Activated naive CD4-positive, alpha-beta T cell treated with anti-CD3 and anti-CD28 coated beads, Interleukin-2, amount 50 U/mL, for 24 hours (primary cell): ENCODE measurements at regions not wholly inside any gene's neighbourhood (a gene's known extent, or its start where the extent isn't known, plus 50 kb on each side); places are given as distances from the start of the nearest gene placed in this dataset.
A peak's percentile ranks its signal among the peaks of the same experiment; 100 is the strongest.
"Not testable (repeated sequence)": the region's sequence is repeated elsewhere in the genome, so short reads cannot be mapped to it uniquely, and the experiment has no call there.

Experiments
- H3K27ac Mint-ChIP-seq: one replicate; pipeline ENCODE4 v1.8.0; 2021; ENCODE audit warnings: mild to moderate bottlenecking, mixed read lengths
- H3K27me3 Mint-ChIP-seq: one replicate; pipeline ENCODE4 v1.8.0; 2021; ENCODE audit warnings: mixed read lengths
- H3K36me3 Mint-ChIP-seq: one replicate; pipeline ENCODE4 v1.8.0; 2021; ENCODE audit warnings: mixed read lengths
- H3K4me1 Mint-ChIP-seq: one replicate; pipeline ENCODE4 v1.8.0; 2021; ENCODE audit warnings: mixed read lengths
- H3K4me3 Mint-ChIP-seq: one replicate; pipeline ENCODE4 v1.8.0; 2021; ENCODE audit warnings: mild to moderate bottlenecking, mixed read lengths
- H3K9me3 Mint-ChIP-seq: one replicate; pipeline ENCODE4 v1.8.0; 2021; ENCODE audit warnings: mixed read lengths

- Mint-ChIP-seq H3K36me3 (peaks cover 44% of the 10 kb centered on the region), H3K9me3 (no peaks in the 10 kb centered on the region), H3K27ac (peak overlapping the region; percentile 98), H3K27me3 (no peaks in the 10 kb centered on the region), H3K4me3 (peak overlapping the region; percentile 77), H3K4me1 (peaks cover 80% of the 10 kb centered on the region)
Measured at GRCh38 chrX:45807572-45808425, 607.1 kb upstream of the DIPK2B start.

GRCh38 chrX:45806410-45807121 is 605.9 kb upstream of the DIPK2B start:
- Mint-ChIP-seq H3K36me3 (peaks cover 37% of the 10 kb centered on the region), H3K9me3 (no peaks in the 10 kb centered on the region), H3K27ac (peak overlapping the region; percentile 98), H3K4me1 (peaks cover 85% of the 10 kb centered on the region), H3K27me3 (no peaks in the 10 kb centered on the region), H3K4me3 (peak overlapping the region; percentile 77)

GRCh38 chrX:45804276-45804675 is 603.6 kb upstream of the DIPK2B start:
- no peaks in the 10 kb centered on the region for H3K9me3 Mint-ChIP-seq
- H3K36me3 Mint-ChIP-seq: peaks cover 22% of the 10 kb centered on the region
- H3K4me1 Mint-ChIP-seq: peaks cover 65% of the 10 kb centered on the region
- peak overlapping the region; percentile 87 for H3K4me3 Mint-ChIP-seq
- no peaks in the 10 kb centered on the region for H3K27me3 Mint-ChIP-seq
- peak overlapping the region; percentile 90 for H3K27ac Mint-ChIP-seq

- peaks cover 65% of the 10 kb centered on the region for H3K4me1 Mint-ChIP-seq
- peak overlapping the region; percentile 87 for H3K4me3 Mint-ChIP-seq
- H3K27ac Mint-ChIP-seq: peak overlapping the region; percentile 90
- H3K27me3 Mint-ChIP-seq: no peaks in the 10 kb centered on the region
- no peaks in the 10 kb centered on the region for H3K9me3 Mint-ChIP-seq
- peaks cover 17% of the 10 kb centered on the region for H3K36me3 Mint-ChIP-seq
Measured at GRCh38 chrX:45803383-45803921, 602.8 kb upstream of the DIPK2B start.

- H3K27me3 Mint-ChIP-seq: no peaks in the 10 kb centered on the region
- no peaks in the 10 kb centered on the region for H3K9me3 Mint-ChIP-seq
- peaks cover 64% of the 10 kb centered on the region for H3K4me1 Mint-ChIP-seq
- peak overlapping the region; percentile 59 for H3K27ac Mint-ChIP-seq
- peaks cover 19% of the 10 kb centered on the region for H3K36me3 Mint-ChIP-seq
- peak overlapping the region; percentile 87 for H3K4me3 Mint-ChIP-seq
Measured at GRCh38 chrX:45801554-45801953, 600.9 kb upstream of the DIPK2B start.

- H3K36me3 Mint-ChIP-seq: peaks cover 20% of the 10 kb centered on the region
- H3K4me1 Mint-ChIP-seq: peaks cover 64% of the 10 kb centered on the region
- peak overlapping the region; percentile 87 for H3K4me3 Mint-ChIP-seq
- not testable (repeated sequence) for H3K27ac Mint-ChIP-seq, H3K27me3 Mint-ChIP-seq, H3K9me3 Mint-ChIP-seq
Measured at GRCh38 chrX:45800746-45801453, 600.2 kb upstream of the DIPK2B start.

GRCh38 chrX:45799576-45799975 is 598.9 kb upstream of the DIPK2B start:
- Mint-ChIP-seq H3K4me1 (peaks cover 65% of the 10 kb centered on the region), H3K4me3 (no peak overlapping the region), H3K27me3 (no peaks in the 10 kb centered on the region), H3K27ac (peak overlapping the region; percentile 62), H3K36me3 (peaks cover 17% of the 10 kb centered on the region), H3K9me3 (no peaks in the 10 kb centered on the region)

- Mint-ChIP-seq H3K27me3 (no peaks in the 10 kb centered on the region), H3K4me3 (no peak overlapping the region), H3K36me3 (peaks cover 23% of the 10 kb centered on the region), H3K27ac (no peak overlapping the region), H3K9me3 (no peaks in the 10 kb centered on the region), H3K4me1 (peaks cover 66% of the 10 kb centered on the region)
Measured at GRCh38 chrX:45795546-45795945, 594.9 kb upstream of the DIPK2B start.

- Mint-ChIP-seq H3K27me3 (no peaks in the 10 kb centered on the region), H3K27ac (peak overlapping the region; percentile 35), H3K9me3 (no peaks in the 10 kb centered on the region), H3K4me3 (no peak overlapping the region), H3K4me1 (peaks cover 66% of the 10 kb centered on the region), H3K36me3 (peaks cover 23% of the 10 kb centered on the region)
Measured at GRCh38 chrX:45794995-45795337, 594.3 kb upstream of the DIPK2B start.

- Mint-ChIP-seq H3K4me3 (no peak overlapping the region), H3K4me1 (peaks cover 66% of the 10 kb centered on the region), H3K9me3 (no peaks in the 10 kb centered on the region), H3K36me3 (peaks cover 23% of the 10 kb centered on the region), H3K27ac (no peak overlapping the region), H3K27me3 (no peaks in the 10 kb centered on the region)
Measured at GRCh38 chrX:45794323-45794994, 593.8 kb upstream of the DIPK2B start.

GRCh38 chrX:45788941-45789348 is 588.3 kb upstream of the DIPK2B start:
- H3K4me3 Mint-ChIP-seq: no peak overlapping the region
- peak overlapping the region; percentile 39 for H3K27ac Mint-ChIP-seq
- peaks cover 50% of the 10 kb centered on the region for H3K4me1 Mint-ChIP-seq
- H3K27me3 Mint-ChIP-seq: no peaks in the 10 kb centered on the region
- H3K9me3 Mint-ChIP-seq: no peaks in the 10 kb centered on the region
- H3K36me3 Mint-ChIP-seq: peaks cover 22% of the 10 kb centered on the region

- no peak overlapping the region for H3K27ac Mint-ChIP-seq
- peaks cover 44% of the 10 kb centered on the region for H3K4me1 Mint-ChIP-seq
- H3K4me3 Mint-ChIP-seq: no peak overlapping the region
- peaks cover 20% of the 10 kb centered on the region for H3K36me3 Mint-ChIP-seq
- H3K9me3 Mint-ChIP-seq: no peaks in the 10 kb centered on the region
- H3K27me3 Mint-ChIP-seq: no peaks in the 10 kb centered on the region
Measured at GRCh38 chrX:45788315-45788714, 587.6 kb upstream of the DIPK2B start.

- Mint-ChIP-seq H3K4me3 (no peak overlapping the region), H3K9me3 (peaks cover 3% of the 10 kb centered on the region), H3K27ac (no peak overlapping the region), H3K4me1 (peaks cover 48% of the 10 kb centered on the region), H3K27me3 (no peaks in the 10 kb centered on the region), H3K36me3 (peaks cover 24% of the 10 kb centered on the region)
Measured at GRCh38 chrX:45784590-45784989, 583.9 kb upstream of the DIPK2B start.

GRCh38 chrX:45783002-45783401 is 582.3 kb upstream of the DIPK2B start:
- peaks cover 8% of the 10 kb centered on the region for H3K9me3 Mint-ChIP-seq
- no peak overlapping the region for H3K4me3 Mint-ChIP-seq
- H3K27ac Mint-ChIP-seq: no peak overlapping the region
- no peaks in the 10 kb centered on the region for H3K27me3 Mint-ChIP-seq
- H3K36me3 Mint-ChIP-seq: peaks cover 29% of the 10 kb centered on the region
- peaks cover 51% of the 10 kb centered on the region for H3K4me1 Mint-ChIP-seq

GRCh38 chrX:45781901-45782553 is 581.4 kb upstream of the DIPK2B start:
- no peak overlapping the region for H3K4me3 Mint-ChIP-seq
- no peak overlapping the region for H3K27ac Mint-ChIP-seq
- no peaks in the 10 kb centered on the region for H3K27me3 Mint-ChIP-seq
- peaks cover 55% of the 10 kb centered on the region for H3K4me1 Mint-ChIP-seq
- H3K36me3 Mint-ChIP-seq: peaks cover 31% of the 10 kb centered on the region
- H3K9me3 Mint-ChIP-seq: peaks cover 8% of the 10 kb centered on the region
